Esophagus mucosa (tissue), 1 donor: ENCODE measurements at regions not wholly inside any gene's neighbourhood (a gene's known extent, or its start where the extent isn't known, plus 50 kb on each side); places are given as distances from the start of the nearest gene placed in this dataset.
A peak's percentile ranks its signal among the peaks of the same experiment; 100 is the strongest.

Experiments used
- ATAC-seq: fragments of 200-7000 bp; cut with Tn5 transposase; one replicate; pipeline ENCODE4 v1.9.1; 2020
- donor health status: DM: yes; HTN: yes; CAD: no.

- ATAC-seq, result no peak
These were observed 138.3 kb upstream of the DMAC1 start for GRCh38 chr9:7937761-7938491.

- ATAC-seq, result no peak
These were observed 137.4 kb upstream of the DMAC1 start for GRCh38 chr9:7936996-7937395.

- peak; percentile 11 for ATAC-seq
These were observed 136.6 kb upstream of the DMAC1 start for GRCh38 chr9:7936163-7936562.

GRCh38 chr9:7935681-7936080, 136.1 kb upstream of the DMAC1 start:
- ATAC-seq, result peak; percentile 55

GRCh38 chr9:7932767-7933166, 133.2 kb upstream of the DMAC1 start:
- no peak for ATAC-seq

GRCh38 chr9:7930613-7931012, 131.0 kb upstream of the DMAC1 start:
- ATAC-seq, result no peak

- no peak for ATAC-seq
These were observed 122.1 kb upstream of the DMAC1 start for GRCh38 chr9:7921545-7922197.

GRCh38 chr9:7912037-7912535, 112.5 kb upstream of the DMAC1 start:
- no peak for ATAC-seq

GRCh38 chr9:7910426-7911020, 110.9 kb upstream of the DMAC1 start:
- ATAC-seq, result no peak

- ATAC-seq, result no peak
These were observed 110.0 kb upstream of the DMAC1 start for GRCh38 chr9:7909537-7909936.

GRCh38 chr9:7907551-7908337, 108.2 kb upstream of the DMAC1 start:
- ATAC-seq, result no peak

- no peak for ATAC-seq
These were observed 107.4 kb upstream of the DMAC1 start for GRCh38 chr9:7906783-7907550.

GRCh38 chr9:7901621-7902020, 102.0 kb upstream of the DMAC1 start:
- no peak for ATAC-seq

GRCh38 chr9:7900541-7900940, 101.0 kb upstream of the DMAC1 start:
- ATAC-seq, result no peak

GRCh38 chr9:7899753-7900152, 100.2 kb upstream of the DMAC1 start:
- ATAC-seq, result no peak

GRCh38 chr9:7894231-7894630, 94.7 kb upstream of the DMAC1 start:
- no peak for ATAC-seq

GRCh38 chr9:7892975-7893374, 93.4 kb upstream of the DMAC1 start:
- no peak for ATAC-seq

GRCh38 chr9:7879551-7880245, 80.1 kb upstream of the DMAC1 start:
- no peak for ATAC-seq

- ATAC-seq, result peak; percentile 48
These were observed 72.6 kb upstream of the DMAC1 start for GRCh38 chr9:7871977-7872730.

GRCh38 chr9:7869340-7869739, 69.8 kb upstream of the DMAC1 start:
- ATAC-seq, result no peak

- ATAC-seq, result no peak
These were observed 62.6 kb upstream of the DMAC1 start for GRCh38 chr9:7862170-7862569.
